HG03175 (cell line): ENCODE measurements at regions not wholly inside any gene's neighbourhood (a gene's known extent, or its start where the extent isn't known, plus 50 kb on each side); places are given as distances from the start of the nearest gene placed in this dataset.

Experiments used
- ATAC-seq: cut with Tn5 transposase; IDR thresholded peaks from one replicate; pipeline ENCODE4 v1.9.1; 2021; ENCODE audit warnings: mild to moderate bottlenecking, moderate library complexity; ENCODE audit not compliant: unreplicated experiment

DNA sequence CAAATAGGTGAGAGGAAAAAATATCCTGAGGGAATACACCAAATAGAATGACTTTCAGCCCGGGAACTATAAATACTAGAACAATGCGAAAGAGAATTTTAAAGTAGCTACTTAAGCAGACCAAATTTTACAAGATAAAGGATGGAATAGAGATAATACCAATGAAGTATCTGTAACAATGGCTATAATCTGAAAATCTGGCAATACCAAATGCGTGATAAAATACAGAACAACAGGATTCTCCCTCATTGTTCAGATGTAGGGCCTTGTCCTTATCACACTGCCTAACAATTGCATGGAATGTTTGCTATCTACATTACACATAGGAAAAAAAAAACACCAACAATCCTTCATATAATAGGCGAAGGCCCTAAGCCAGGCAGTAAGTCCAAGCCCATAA lies 815.4 kb upstream of the MDGA2 start:
- ATAC-seq, result no peak

DNA sequence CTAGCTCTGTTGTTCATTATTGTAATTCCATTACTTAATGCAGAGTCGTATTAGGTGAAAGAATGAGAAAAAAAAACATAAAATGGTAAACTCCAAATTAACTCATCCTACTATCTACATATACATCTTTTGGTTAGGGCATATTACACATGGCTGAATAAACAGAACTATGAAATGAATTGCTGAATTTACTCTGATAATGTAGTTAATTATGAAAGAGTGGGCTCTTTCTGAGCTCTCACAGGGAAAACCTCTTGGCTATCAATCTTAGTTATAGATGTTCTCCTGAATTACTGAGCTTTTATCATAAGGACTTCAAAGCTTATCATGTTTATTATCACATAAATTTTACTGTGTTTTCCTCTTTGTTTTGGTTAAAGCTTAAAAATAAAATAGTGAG lies 798.5 kb upstream of the MDGA2 start:
- ATAC-seq, result no peak

DNA sequence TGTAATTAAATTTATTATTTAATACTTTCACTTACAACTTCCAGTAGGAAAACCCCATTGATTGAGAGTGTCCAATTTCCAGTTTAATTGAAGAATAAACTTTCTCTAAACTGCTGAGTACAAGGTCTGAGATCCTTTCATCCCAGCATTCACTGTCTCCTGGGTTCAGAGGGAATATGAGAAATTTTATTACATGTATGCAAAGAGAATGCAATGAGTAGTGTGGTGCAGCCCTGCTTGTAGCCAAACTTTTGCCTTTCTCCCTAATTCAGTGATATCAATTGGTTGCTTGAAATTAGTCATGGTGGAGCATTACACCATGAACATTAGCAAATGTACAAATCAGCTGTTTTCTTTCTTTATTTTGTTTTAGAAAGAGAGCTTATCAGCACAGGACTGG lies 780.6 kb upstream of the MDGA2 start:
- ATAC-seq, result no peak

DNA sequence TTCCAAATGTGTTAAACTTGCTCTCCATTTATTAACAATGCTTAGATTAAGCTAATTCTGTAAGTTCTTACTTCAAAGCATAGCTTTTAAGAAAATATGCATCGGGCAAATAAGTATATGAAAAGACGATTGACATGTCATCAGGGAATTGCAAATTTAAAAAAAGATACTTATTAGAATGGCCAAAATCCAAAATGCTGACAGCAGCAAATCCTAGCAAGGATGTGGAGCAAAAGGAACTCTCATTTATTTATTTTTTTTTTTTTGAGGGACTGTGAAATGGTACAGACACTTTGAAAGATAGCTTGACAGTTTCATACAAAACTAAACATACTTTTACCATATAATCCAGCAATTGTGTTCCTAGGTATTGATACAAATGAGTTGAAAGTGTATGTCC lies 779.5 kb upstream of the MDGA2 start:
- no peak for ATAC-seq

DNA sequence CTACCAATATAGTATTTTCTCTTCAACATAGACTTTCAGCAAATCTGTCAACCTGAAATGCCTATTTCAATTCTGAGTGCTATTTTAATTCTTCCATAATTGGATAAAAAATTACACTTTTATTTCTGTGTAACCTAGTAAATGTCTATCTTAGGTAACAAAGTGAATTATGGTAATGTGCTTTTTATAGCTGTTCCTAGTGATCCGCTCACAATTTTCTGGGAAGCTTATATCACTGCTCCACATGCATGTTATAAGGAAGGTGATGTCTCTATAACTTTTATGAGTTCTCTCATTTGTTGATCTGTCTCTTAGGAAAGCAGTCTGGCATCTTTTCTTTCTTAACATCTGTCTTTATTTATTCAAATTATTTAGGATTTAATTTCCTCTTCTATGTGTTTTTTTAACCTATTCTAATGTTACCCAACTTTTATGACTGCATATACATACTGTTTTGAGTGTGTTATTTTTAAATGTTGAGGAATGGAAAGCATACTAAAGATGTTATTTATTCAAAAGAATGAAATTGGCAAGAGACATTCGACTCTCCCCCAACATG lies 777.1 kb upstream of the MDGA2 start:
- no peak for ATAC-seq

DNA sequence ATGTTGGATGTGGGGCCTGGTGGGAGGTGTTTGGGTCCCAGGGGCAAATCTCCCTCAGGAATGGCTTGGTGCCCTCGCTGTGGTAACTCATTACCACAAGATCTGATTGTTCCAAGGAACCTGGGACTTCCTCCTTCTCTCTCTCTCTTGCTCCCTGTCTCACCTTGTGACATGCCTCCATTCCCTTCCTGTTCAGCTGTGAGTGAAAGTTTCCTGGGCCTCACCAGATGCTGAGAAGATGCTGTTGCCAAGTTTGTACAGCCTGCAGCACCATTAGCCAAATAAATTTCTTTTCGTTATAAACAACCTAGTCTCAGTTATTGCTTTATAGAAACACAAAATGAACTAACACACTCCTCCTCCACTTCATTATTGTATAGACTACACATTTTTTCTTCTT lies 759.8 kb upstream of the MDGA2 start:
- ATAC-seq, result no peak

DNA sequence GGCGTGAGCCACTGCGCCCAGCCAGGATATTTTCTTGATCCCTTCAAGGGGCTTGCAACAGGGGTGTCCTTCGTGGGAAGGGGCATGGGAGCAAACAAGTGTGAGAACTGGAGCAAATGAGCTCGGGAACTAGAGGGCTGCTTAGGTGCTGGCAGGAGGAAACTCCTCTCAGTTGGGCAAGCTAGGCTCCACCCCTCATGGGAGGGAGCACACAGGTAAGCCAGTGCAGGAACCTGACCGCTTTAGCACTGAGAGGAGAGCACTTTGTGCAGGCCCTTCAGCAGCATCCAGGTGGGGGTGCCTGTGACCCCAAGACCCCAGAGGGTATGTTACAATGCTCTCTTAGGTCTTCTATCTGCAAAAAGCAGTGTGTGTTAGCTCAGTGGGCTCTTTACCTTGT lies 755.4 kb upstream of the MDGA2 start:
- no peak for ATAC-seq

DNA sequence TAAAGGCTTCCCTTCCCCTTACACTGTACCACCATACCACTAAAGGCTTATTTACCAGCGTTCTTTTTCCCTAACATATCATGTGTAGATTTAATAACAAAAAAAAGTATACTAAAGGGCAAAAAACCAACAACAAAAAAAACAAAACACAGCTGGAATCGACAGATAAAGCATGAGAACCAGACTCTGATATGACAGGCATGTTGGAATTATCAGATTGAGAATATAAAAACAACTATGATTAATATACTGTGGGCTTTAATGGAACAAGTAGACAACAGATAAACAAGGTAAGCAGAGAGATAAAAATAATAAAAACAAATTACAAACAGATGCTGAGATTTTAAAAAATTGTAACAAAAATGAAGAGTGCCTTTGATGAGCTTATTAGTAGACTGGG lies 754.1 kb upstream of the MDGA2 start:
- ATAC-seq, result no peak

DNA sequence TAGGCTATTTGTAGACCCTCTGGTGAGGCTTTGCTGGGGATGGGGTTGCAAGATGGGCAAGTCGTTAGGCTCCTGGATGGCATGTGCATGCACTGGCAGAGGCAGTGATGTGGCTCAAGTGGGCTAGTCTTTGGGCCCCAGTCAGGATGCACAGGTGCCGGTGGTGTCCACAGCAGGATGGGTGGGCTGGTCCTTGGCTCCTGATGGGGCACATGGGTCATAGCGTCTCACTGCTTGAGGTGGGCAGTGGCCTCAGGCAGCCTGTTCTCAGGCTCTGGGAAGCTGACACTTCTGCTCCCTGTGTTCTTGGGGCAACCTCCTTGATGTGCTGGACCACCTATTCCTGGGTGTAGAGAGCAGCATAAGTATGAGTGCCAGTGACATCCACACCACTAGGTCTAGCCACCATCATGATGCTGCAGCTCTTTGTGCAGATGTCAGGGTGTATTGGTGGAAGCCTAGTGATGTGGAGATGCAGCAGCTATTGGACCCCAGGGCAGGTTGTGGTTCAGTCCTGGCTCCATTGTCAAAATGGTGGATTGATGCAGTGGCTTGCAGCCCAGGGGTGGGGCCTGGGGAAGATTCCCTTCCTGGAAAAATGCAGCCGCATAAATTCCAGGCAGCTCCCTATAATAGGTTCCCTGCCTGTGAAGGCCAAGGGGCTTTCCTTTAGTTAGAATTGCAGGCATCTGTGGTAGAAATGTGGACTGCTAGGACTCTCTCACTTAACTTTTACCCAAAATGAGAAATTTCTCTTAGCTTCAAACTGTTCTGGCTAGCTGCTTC lies 742.5 kb upstream of the MDGA2 start:
- ATAC-seq, result no peak

DNA sequence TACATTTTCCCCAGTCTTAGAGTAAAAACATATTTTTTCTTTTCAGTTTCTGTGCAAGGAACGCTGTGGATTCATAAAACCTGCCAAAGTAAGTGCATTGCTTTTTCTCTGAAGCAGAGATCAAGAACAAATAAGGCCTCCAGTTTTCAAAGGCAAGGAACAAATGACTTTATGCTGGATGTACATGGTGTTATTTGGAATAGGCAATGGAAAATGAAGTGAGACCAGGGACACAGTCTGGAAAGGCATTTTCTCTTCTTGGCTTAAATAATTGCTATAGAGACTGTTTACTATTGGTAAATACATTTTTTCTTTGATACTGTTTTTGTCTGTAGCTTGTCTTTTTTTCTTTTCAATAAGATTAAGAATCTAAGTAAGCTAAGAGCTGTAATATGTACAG lies 725.9 kb upstream of the MDGA2 start:
- no peak for ATAC-seq

DNA sequence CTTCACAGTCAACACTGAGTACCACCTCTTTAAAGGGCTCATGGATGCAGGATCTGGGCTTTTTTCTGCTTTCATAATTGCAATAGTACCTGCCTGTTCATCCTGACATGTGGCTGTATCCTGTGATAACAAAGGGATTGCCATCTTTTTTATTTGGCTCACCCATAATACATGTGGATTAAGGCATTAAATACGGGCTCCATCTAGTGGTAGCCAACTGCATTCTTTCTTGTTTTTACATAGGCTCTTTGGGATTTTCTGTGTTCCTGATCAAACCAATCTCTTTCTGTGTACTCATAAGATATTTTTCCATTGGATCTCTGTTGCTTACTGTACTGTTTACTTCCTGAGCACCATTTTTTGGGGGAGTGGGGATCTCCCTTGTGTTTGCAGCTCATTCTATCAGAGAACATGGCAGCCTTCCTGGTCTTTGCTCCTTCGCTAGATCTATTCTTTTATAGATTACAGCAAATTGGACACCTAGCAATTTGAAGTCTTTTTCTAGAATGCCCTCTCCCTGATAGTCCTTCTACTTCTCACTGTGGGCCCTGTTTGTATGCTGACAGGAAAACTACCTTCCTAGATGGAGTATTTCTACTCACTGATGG lies 723.4 kb upstream of the MDGA2 start:
- ATAC-seq, result no peak

DNA sequence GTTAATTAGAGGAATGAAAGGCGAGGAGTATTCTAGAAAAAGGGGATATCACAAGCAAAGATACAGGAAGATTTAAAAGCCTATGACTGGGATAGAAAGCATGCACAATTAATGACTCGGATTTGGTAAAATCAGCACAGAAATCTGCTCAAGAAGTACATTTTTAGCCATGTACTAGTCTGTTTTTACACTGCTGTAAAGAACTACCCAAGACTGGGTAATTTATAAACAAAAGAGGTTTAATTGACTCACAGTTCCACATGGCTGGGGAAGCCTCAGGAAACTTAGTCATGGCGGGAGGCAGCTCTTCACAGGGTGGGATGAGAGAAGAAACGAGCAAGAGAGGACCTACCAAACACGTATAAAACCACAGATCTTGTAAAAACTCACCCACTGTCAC lies 716.3 kb upstream of the MDGA2 start:
- ATAC-seq, result no peak

DNA sequence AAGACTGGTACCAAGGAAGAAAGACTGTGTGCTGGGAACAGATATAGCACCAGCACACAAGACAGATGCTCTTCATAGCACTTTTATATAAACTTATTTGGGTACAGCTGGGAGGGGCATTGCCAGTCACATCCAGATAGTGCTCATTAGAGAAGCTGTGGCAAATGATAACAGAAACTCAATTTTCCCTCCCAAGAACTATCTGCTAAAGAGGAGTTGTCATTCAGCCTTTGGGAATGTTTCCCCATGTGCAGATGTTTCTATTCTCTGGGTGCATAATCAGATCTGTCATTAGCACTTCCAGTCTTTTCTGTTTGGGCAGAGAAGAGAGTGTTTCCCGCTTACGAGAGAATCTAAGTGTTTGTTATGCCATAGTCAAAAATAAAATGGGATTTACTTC lies 714.9 kb upstream of the MDGA2 start:
- no peak for ATAC-seq

DNA sequence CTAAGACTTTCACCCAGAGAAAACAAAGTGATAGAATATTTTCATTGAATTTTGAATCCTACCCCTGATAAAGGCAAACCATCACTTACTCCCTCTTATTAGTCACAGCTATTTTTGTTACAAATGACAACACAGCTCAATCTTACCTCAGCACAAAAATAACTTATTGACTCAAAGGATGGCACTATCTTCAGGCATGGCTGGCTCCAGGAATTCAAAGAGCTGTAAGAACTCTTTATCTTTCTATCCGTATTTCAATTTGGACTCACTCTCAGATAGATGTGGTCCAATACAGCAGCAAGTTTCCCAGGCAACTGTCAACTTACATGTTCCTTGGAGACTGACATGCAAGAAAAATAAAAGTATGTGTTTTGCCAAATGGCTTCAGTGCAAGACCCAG lies 709.4 kb upstream of the MDGA2 start:
- ATAC-seq, result no peak

DNA sequence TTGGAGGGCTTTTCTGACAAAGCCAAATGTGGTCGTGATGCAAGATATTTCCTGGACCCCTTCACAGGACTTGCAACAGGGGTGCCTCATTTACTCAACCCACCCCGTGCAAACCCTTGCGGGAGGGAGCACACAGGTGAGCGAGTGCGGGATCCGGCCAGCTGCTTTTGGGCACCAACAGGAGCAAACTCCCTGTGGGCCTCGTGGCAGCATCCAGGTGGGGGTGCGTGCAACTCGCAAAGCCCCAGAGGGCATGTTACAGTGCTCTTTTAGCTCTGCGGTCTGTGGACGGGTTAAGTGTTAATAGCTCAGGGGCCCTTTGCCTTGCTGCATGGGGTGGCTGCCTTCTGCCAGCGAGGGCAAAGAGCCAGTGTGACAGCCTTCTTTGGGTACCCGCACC lies 707.6 kb upstream of the MDGA2 start:
- ATAC-seq, result no peak

DNA sequence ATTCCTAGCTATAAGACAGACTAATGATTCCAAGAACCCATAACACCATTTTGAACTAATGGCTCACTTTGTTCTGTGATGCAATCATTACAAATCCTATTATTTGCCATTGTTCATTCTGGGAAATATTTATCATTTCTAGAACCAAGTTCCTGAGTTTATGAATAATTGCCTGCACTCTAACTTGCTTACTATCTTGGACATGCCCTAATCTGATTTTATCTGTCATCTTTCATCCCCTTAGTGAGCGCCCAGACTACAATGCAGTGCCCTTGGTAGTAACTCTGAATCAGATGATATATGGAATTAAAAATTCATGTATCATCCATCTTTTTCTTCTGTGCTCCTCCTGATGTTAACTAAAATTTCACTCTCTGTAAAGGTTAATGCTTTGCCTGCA lies 703.1 kb upstream of the MDGA2 start:
- no peak for ATAC-seq

DNA sequence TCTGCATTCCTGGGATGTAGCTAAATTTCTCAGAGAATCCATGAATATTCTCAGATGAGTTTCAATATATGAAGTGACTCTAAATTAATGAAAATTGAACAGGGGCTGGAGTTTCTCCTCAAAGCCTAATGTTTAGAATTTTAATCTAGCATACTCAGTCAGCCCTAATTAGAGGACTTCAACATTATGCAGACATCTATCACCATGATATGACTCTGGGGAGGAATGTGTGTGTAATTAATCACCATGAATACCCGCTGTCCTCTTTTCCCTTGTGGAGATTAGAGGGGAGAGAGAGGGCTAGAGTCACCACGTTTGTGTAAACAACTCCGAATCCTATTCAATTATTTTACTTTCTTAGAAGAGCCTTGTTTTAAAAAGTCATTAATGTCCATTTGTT lies 698.6 kb upstream of the MDGA2 start:
- ATAC-seq, result no peak

DNA sequence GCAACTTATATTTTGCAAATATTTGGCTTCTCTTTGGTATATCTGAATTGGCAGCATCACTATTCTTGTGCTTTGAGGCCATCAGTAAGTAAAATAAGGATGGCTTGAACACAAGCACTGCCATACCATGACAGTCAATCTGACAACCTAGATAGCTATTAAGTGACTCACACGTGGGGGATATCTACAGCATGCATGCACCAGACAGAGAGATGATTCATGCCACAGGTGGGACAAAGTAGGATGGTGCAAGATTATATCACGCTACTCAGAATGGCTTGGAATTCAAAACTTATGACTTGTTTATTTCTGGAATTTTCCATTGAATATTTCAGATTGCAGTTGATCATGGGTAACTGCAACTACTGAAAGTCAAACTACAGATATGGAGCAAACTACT lies 675.6 kb upstream of the MDGA2 start:
- no peak for ATAC-seq

DNA sequence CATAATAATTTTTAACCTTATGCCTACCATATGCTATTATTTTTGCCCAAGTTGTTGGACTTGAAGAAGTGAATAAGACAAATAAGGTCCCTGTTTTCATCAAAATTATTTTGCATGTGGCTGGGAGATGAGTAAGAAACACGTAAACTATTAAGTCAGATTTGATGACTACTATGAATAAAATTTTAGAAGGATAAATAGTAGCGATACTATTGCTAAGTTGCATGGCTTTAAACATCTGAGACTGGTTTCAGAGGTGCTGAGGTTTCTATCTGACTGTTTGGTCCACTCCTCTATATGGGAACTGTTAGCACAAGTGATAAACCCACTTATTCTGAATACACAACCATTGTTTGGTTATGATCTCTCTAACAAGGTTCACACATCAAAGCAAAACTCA lies 674.3 kb upstream of the MDGA2 start:
- no peak for ATAC-seq

DNA sequence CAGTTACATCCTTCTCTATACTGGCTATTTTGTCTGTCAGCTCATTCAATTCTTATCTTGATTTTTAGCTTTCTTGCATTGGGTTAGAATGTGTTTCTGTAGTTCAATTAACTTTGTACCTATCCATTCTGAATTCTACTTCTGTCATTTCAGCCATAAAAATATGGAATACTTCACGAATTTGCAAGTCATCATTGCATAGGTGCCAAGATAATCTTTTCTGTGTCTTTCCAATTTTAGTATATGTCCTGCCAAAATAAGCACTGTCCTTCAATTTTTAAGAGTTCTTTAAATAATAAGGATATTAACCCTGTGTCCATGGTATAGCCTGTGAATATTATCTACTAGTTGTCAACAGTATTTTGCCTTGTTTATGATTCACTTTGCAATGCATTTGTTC lies 665.7 kb upstream of the MDGA2 start:
- no peak for ATAC-seq

DNA sequence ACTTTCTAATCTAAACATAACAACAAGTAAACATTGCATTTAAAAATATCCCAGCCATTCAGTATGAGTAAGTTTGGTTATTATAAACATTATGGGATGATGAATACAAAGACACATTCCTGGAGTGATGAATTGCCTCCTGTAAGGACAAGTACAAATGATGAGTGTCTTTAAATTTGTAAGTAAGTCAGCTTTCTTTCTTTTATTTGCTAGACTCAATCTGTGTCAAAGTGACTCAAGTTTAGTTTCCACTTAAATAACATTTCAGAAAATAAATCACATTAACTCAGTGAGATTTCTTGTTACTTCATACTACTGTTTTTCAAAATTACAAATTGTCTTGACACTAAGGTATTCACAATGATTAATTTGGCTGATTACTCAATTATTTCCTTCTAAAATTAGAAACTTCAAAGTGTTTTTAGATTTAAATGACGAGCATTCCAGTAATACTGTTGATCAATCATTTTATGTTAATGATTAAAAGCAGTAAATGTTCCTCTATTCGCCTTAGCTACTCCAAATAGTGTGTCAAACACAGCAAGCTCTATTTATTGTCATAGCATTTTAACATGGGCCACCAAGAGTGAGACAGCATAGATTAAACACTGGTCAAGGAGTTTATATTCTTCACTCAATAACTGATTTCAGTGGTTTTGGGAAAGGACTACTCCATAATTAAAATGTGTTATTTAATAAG lies 658.0 kb upstream of the MDGA2 start:
- no peak for ATAC-seq

DNA sequence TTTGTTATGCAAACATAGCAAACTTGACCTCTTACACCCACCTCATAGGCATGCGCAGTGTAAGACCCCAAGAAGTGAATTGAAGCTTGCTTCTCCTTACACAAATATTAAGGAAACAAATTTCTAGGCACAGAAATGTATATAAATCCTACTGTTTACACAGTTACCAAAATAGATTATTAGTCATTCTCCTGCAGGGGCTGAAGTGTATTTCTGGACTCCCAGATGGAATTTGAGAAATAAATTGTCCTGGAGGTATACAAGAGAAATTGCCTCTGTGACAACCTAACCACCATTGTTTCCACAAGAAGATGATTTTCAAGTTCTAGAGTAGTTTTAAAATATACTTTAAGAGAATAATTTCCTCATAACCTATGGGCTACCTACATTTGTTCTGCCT lies 656.0 kb upstream of the MDGA2 start:
- no peak for ATAC-seq
